Gastrocnemius medialis (tissue), 4 donors: ENCODE measurements at regions not wholly inside any gene's neighbourhood (a gene's known extent, or its start where the extent isn't known, plus 50 kb on each side); places are given as distances from the start of the nearest gene placed in this dataset.

Experiments
- CTCF ChIP-seq, 5 experiments: fragments of 450-650 bp in 3 of 5; fragments of 200-600 bp in 2 of 5; sonication (generic) in 2 of 5; IDR thresholded peaks in 4 of 5; conservative IDR thresholded peaks in 1 of 5; 1 replicate in 4 of 5; 2 replicates in 1 of 5; pipeline ENCODE4 v1.5.1; 2016 to 2019; ENCODE audit warnings: antibody characterized with exemption in 5 of 5, mild to moderate bottlenecking in 3 of 5, moderate library complexity in 3 of 5
- POLR2A ChIP-seq, 2 donors: fragments of 450-650 bp; IDR thresholded peaks; one replicate each; pipeline ENCODE4 v1.6.1; 2017; ENCODE audit warnings: antibody characterized with exemption in 2 of 2, mild to moderate bottlenecking in 2 of 2, moderate library complexity in 2 of 2

GRCh38 chr6:27617700-27618689 lies 145.1 kb upstream of the ZNF184 start:
- no peak for TF ChIP-seq CTCF (IDR thresholded peaks at IDR 0.05 in 4 of 5, conservative IDR thresholded peaks at IDR 0.05 in 1 of 5)
- no peak for TF ChIP-seq POLR2A (IDR thresholded peaks at IDR 0.05)
